T follicular helper cell (primary cell): ENCODE measurements at regions not wholly inside any gene's neighbourhood (a gene's known extent, or its start where the extent isn't known, plus 50 kb on each side); places are given as distances from the start of the nearest gene placed in this dataset.
"Not testable (repeated sequence)": the region's sequence is repeated elsewhere in the genome, so short reads cannot be mapped to it uniquely, and the experiment has no call there.

Experiments
- DNase-seq: peaks from one replicate; pipeline ENCODE4 v3.0.0-alpha.2; 2020; ENCODE audit warnings: low read depth

DNA sequence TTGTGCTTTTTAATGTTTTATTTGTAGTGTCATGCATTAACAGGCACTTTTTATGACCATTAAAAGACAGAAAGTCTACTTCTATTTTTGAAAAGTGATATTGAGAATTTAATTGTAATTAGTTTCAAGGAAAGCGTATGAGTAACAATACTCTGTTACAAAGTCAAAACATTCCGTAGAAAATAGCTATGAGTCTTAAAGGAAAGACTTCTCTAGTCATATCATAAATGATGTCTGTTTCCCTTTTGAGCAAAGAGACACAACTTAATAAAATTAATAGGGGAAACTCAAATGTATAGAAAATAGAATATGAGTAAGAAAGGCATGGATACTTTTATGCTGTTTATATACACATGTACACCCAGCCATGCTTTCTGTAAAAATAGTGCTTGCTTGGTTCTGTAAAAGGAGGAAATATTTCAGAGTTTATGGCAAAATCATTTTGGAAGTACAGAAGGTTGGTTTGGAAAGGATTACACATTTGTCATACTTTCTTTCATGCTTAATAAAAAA lies 107.8 kb upstream of the AHI1 start:
- no peak for DNase-seq

DNA sequence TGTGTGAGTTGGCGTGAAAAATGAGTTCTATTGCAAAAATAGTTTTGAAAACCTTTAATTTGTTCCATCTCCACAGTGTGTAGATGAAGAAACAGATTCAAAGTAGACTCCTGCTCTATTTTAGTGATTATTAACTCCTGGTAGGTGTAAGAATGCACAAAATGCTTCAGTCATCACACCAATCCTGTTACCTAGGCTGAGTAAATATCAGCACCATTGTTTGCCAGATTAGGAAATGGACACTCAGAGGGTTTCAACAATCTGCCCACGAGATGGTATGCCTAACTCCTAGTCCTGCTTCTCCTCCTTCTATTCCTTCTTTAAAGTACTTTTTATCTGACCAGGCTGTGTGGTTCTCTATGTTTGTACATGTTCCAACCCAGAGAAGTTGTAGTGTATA lies 108.9 kb upstream of the AHI1 start:
- no peak for DNase-seq

DNA sequence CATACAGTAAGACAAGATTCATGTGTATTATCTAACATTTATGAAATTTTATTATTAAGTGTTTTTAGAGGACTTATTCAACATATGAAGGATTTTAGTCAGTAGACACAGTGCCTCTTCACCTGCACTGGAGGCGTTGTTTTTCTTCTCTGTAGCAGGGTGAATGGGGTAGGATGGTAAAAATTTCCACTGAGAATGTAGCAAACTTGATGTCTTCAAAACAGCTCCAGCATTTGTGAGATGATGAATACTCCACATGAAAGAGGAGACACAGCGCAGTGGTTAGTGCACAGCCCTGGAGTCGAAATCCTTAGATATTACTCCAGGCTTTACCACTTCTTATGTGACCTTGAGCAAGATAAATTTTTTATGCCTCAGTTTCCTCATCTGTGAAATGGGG lies 110.5 kb upstream of the AHI1 start:
- DNase-seq, result no peak

DNA sequence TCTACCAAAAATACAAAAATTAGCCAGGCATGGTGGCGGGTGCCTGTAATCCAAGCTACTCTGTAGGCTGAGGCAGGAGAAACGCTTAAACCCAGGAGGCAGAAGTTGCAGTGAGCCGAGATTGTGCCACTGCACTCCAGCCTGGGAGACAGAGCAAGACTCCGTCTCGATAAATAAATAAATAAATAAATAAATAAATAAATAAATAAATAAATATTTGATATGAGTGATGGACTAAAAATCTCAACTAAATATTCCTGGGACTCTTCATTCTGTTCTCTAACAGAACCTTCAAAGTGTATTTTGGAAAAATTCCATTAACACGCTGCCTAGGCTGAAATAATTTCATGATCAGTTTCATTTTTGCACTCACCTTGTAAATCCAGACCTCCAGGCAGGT lies 112.7 kb upstream of the AHI1 start:
- DNase-seq, result not testable (repeated sequence)

DNA sequence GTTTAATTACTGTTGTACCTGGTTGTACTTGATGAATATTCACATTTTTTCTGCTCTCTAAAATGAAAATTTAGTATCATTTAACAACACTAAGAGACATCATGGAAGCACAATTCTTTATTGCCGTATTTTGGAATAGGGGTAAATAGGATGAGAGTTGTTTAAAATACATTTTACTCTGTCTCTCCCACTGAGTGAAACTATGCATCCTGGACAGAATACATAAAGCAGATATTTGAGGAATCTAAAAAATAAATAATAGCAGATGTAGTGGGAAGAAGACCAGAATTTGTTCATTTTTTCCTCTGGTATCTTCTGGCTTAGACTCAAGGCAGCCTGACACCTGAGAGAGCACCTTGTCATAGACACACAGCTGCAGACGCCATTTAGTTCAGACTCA lies 119.1 kb upstream of the AHI1 start:
- DNase-seq, result no peak

DNA sequence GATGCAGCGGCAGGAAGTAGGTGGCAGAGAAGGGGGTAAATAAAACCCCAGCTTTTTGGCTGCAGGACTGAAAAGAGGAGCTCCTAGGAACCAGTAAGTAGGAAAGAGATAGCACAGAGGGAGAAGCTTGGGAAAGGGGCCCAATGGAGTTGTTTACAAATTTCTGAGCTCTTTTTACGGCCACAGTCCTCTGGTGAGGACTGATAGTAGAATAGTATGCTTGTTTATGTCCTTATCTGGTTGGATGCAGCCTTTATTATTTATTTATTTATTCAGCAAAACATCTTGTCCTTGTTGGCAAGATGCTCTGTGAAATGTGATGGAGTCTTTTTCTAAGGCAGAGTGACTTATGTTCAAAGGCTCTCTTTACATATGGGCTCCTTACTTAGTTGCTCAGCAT lies 119.7 kb upstream of the AHI1 start:
- no peak for DNase-seq

DNA sequence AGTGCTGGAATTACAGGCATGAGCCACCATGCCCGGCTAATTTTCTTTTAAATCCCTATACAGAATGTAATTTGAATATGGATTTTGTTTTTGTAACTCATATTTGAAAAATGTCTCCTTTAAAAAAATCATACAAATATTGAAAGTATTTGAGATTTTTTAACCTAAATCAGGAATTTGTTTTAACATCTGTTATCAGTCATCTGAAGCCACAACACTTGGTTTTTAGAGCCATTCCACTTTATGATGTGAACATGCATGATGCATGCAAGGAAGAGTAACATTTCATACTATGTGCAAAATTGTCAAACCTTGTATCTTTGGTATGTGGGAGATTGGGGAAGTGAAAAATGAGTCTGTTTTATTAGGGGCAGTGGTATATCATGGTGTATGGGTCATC lies 124.5 kb upstream of the AHI1 start:
- DNase-seq, result no peak

DNA sequence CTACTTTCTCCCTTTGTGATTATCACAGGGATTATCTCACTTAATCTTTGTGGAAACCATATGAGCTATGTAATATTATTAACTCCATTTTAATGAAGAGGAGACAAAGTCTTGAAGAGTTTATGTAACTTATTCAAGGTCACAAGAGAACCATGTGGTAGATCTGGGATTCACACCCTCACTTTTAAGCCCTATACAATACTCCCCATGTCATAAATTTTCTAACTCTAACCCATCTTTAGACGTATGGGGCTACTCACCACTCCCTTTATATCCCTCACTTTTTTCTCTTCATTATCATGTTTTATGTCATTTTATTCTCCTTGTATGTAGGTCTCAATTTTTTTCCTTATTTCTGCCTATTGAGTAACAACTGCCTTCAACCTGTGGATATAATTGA lies 126.4 kb upstream of the AHI1 start:
- DNase-seq, result no peak

DNA sequence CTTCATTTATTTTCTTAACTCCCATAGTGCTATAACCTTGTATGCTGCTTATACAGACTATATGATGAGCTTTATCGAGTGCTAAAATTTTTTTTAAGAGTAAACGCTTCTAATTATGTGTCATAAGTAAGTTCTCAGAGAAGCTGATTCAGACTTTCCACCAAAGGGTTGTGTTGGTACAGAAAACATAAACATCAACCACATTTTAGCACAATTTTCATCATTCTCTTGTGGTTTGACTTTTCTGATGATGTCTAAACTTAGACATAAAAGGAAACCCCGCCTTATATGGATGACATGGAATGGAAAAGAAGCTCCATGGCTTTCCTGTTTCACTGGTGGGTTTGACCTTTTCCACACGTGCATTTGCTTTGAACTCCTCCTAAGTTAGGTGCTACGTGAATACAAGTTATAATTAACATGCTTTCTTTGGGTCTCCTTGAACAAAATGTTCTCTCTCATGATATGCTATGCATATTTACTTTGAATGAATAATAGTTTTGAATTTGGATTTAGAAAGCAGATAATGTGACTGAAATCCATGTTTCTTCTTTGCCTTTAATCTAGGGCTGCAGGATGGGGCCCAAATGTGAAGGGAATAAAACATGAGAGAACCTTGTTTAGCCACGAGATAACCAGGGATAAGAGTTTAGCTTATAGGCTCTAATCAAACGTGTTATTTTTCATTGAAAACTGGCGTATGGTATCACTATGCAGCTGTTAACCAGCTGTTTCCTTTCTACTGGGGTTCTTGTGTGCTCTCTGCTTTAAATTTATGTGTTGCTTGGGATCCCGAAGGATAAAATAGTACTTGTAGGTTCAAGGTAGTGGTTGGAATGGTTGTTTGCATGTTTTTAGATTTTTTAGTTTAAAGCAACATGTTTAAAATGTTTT lies 127.1 kb upstream of the AHI1 start:
- no peak for DNase-seq

DNA sequence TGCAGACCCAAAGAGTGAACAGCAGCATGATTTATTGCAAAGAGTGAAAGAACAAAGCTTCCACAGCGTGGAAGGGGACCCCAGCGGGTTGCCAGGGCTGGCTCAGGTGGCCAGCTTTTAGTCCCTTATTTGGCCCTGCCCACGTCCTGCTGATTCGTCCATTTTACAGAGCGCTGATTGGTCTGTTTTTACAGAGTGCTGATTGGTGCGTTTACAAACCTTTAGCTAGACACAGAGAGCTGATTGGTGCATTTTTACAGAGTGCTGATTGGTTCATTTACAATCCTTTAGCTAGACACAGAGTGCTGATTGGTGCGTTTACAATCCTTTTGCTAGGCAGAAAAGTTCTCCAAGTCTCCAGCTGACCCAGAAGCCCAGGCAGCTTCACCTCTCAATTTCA lies 128.5 kb upstream of the AHI1 start:
- not testable (repeated sequence) for DNase-seq

DNA sequence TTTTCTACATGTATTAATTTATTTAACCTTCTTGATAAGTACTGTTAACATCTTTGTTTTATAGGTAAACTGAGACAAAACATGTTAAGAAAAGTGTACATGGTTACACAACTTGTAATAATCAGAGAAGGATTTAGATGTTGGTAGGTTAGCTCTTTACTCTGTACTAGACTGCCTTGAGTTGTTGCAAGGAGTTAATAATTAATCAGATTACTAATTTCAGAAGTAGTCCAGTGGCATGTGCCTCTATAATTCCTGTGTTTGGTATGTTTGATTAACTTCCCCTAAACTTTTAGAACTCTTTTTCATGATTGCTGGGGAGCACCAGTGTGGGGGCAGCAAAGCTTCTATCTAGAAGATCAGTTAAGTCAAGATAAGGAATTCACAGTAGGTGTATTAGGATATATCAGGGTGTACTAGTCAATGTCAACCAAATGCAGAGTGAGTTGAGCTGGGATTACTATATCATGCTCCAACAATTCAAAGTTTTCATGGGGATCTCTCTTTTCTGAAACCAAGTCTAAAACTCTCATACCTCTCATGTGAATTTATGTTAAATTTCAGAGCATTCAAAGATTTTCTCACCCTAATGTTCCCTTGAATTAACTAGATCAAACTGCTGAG lies 129.7 kb upstream of the AHI1 start:
- DNase-seq, result no peak

DNA sequence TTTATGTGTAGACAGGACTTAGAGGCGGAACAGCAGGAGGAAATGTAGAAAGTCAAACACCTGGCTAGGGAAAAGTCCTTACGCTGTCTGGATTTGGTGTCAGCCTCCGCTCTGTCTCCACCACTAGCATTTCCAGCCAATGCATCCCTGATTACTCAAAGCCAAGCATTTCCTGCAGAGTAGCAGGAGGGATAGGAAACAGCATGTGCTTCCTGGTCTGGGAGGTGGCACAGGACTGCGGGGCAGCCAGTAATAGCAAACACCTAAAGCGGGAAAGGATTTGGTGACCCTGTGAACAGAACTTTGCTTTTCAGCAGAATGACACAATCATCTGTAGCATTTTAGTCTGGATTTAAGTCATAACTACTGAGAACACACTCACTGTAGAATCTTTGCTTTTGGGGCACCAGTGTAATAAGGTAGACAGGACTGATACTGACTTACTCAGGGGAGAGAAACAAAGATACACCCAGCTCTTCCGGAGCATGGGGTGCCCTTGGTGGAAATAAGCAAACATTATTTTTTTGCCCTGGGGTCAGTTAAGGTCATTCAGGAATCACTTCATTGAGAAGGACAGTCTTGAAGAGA lies 133.3 kb upstream of the AHI1 start:
- DNase-seq, result no peak

DNA sequence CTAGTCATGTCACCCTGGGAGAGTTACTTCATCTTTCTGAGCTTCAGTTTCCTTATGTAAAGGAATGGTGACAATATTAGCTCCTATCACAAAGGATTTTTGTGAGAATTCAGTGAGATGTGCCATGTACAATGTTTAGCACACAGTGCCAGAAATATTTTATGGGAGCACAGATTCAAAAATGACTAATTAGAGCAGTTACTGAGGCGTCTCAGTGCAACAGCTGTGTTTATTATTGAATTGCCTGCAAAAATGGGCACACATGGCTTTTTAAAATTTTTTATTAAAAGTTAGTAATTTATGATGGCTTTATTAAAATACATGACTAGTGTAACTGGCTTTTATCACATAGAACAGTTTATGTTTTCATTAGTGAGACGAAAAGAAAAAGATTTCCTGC lies 134.3 kb upstream of the AHI1 start:
- DNase-seq, result no peak

DNA sequence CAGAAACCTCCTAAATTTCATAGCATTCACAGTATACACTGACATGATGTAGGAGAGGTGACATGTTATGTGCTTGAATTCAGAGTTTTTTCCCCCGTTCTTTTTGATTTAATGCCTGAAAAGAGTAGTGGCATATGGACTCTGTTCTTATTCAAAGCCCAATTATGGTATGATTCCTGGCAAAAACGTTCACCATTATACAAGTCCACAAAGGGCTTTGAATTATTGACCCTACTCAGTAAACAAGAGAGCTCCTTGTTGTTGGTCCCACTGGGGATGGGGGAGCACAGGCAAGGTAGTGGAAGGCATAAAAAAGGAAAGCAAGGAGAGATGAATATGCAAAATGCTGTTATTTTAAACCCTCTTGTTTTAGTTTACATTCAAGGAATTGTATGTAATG lies 136.0 kb upstream of the AHI1 start:
- no peak for DNase-seq

DNA sequence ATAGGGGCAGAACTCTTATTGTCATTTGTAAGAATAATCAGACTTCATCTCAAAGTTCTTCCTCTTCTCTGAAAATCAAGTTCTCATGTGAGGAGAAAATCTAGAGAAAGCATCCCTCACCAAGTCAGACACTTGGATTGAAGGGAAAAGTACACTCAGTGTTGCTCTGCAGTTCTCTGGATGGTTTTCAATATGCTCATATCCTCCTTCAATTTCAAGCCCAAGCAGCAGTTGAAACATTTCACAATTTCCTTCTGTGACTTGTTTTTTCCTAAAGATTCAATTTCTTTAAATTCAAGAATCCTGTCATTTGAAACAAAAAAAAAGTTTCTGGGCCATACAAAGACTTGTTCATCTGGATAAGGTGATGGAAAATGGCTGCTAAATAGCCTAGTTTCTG lies 140.2 kb upstream of the AHI1 start:
- no peak for DNase-seq

DNA sequence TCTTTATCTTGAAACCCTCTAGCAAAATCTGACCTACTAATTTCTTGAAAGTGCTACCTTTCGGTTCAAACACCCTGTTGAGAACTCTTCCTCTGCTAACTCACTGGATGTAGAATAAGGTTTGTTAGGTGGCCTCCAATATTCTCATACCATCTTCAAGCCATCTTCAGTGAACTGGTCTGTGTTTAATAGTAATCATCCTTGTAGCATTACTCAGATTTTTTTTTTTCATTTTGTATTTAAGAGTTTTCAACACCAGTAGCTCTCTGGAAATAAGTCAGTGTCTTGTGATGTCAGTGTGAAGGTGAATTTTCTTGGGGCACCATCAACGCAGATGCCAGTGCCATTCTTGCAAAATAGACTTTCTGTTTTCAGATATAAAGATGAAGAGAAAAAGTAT lies 140.6 kb upstream of the AHI1 start:
- no peak for DNase-seq

DNA sequence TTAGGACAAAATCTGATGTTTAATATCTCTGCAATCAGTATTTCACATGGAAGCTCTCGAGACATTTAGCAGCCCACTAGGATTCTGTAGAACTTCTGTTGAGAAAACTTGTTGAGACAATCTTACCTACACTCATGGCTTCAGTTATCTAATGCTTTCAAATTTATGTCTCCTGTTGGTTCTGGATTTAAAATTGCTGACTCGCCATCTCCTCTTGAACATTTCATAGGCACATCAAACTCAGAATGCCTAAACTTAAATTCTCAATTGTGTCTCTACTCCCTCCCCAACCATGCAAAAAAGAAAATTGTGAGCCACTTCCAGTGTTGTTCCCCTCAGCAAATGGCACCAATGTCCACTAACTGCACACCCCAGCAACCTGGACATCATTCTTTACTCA lies 142.5 kb upstream of the AHI1 start:
- DNase-seq, result no peak

DNA sequence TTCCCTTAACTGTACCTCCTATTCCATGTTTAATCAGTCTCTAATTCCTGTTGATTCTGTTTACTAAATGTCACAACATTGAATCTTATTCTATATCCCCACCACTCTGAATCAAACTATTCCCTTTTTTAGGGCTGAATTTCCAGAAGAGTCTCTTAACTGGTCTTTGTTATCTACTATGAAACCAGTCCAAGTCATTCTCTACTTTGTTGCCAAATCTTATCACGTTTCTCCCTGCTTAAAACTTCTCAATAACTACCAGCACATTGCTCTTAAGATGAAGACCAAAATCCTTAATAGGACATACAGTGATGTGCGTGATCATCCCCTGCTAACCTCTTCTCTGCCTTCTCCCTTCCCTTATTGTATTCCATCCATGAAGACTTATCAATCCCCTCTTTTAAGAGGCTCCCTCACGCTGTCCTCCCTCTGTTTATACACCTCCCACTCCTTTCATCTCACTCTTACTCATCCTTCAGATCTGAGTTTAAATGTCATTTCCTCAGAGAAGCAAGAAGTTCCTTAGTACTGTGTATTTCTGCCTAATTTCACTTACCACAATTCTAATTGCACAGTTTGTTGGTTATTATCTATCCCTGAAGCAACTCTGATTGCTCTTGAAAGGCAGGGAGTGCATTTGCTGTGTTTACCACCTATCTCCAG lies 143.0 kb upstream of the AHI1 start:
- no peak for DNase-seq

DNA sequence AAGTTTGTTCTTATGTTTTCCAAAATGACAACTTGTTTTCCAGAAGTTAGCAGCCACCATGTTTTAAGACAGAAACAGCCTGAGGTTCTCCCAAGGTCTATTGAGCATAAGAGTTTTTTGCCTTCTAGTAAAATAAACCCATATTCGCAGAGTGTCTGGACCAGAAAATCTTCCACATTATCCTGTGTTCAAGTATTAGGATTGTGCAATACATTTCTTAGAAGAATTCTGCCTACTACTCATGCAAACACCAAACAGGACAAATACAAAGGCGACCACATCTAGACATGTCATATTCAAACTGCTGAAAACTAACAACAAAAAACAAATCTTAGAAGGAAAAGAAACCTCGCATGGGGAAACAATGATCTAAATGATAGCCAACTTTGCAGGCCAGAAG lies 145.4 kb upstream of the AHI1 start:
- DNase-seq, result no peak

DNA sequence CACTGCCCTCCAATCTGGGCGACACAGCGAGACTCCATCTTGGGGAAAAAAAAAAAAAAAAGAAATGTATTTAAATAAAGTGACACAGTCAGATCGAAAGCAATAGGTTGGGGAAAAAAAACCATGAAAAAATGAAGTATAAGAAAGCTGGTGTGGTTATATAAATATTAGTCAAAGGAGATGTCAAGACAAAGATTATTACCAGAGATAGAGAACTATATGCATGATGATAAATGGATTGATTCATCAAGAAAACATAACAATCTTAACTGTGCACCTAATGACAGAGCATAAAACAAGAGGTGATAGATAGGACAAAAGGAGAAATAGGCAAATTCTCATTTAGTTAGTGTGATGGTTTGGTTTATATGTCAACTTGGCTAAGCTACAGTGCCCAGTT lies 146.9 kb upstream of the AHI1 start:
- no peak for DNase-seq

DNA sequence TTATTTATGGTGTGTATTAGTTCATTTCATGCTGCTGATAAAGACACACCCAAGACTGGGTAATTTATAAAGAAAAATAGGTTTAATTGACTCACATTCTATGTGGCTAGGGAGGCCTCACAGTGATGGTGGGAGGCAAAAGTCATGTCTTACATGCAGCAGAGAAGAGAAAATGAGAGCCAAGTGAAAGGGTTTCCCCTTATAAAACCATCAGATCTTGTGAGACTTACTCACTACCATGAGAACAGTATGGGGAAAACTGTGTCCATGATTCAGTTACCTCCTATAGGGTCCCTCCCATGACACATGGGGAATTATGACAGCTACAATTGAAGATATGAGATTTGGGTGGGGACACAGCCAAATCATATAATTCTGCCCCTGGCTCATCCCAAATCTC lies 150.0 kb upstream of the AHI1 start:
- no peak for DNase-seq

DNA sequence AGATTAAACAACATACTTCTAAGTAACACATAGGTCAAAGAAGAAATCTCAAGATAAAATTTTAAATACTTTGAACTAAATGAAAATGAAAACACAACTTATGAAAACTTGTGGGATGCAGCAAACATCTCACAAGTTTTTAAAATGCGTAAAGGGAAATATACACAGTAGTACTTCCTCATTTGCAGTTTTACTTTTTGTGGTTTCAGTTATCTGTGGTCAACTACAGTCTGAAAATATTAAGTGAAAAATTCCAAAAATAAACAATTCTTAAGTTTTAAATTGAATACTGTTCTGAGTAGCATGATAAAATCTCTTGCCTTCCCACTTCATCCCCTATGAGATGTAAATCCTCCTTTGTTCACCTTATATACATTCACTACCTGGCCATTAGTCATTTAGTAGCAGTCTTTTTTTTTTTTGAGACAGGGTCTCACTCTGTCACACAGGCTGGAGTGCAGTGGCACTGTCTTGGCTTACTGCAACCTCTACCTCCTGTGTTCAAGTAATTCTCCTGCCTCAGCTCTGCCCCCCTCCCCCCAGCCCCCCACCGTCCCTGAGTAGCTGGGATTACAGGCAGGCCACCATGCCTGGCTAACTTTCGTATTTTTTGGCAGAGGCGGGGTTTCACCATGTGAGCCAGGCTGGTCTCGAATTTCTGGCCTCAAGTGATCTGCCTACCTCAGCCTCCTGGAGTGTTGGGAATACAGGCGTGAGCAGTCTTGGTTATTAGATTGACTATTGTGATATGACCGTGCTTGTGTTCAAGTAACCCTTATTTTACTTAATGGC lies 154.6 kb upstream of the AHI1 start:
- DNase-seq, result no peak
